Esophagus squamous epithelium (tissue), 4 donors: ENCODE measurements at regions not wholly inside any gene's neighbourhood (a gene's known extent, or its start where the extent isn't known, plus 50 kb on each side); places are given as distances from the start of the nearest gene placed in this dataset.

Experiments used
- CTCF ChIP-seq, 6 experiments: fragments of 450-650 bp in 4 of 6; fragments of 200-600 bp in 2 of 6; sonication (generic) in 2 of 6; IDR thresholded peaks; one replicate each; pipeline ENCODE4 v1.5.1; 2016 to 2019; ENCODE audit warnings: antibody characterized with exemption in 6 of 6, mild to moderate bottlenecking in 4 of 6, moderate library complexity in 4 of 6
- POLR2A ChIP-seq, 4 donors: fragments of 450-650 bp; IDR thresholded peaks; one replicate each; pipeline ENCODE4 v1.6.1; 2017; ENCODE audit warnings: antibody characterized with exemption in 4 of 4, mild to moderate bottlenecking in 4 of 4, moderate library complexity in 3 of 4

- TF ChIP-seq CTCF (IDR thresholded peaks at IDR 0.05) = no peak
- TF ChIP-seq POLR2A (IDR thresholded peaks at IDR 0.05) = no peak
Measured at GRCh38 chr1:3959361-3959760, 59.3 kb upstream of the C1orf174 start.
